ENCODE measurements at regions not wholly inside any gene's neighbourhood (a gene's known extent, or its start where the extent isn't known, plus 50 kb on each side); places are given as distances from the start of the nearest gene placed in this dataset.

DNA sequence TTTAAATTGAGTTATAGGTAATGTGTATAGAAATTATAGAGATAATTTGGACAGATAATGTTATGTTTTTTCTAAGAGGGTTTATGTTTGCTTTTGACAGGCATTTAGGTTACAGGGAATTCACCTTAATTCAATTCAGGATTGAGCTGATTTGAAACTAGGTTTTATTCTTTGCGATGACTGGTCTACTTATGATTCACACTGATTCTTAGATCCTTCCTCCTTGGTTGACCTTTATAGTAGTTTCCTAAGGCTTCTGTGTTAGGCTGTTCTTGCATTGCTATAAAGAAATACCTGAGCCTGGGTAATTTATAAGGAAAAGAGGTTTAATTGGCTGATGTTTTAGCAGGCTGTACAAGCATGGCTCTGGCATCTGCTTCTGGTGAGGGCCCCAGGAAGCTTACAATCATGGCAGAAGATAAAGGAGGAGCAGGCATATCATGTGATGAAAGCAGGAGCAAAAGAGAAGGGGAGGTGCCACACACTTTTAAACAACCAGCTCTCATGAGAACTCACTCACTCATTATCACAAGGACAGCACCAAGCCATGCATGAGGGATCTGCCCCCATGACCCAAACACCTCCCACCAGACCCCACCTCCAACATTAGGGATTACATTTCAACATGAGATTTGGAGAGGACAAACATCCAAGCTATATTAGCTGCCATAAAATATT, 155.0 kb upstream of the SFRP2 start:
- intact Hi-C loops (cut with DNase I) = no loop called here
- no peak overlapping the region for H3K27ac ChIP-seq
- no peaks in the 10 kb centered on the region for H3K36me3 ChIP-seq
- no peaks in the 10 kb centered on the region for H3K4me1 ChIP-seq
- TF ChIP-seq, protein P1, sequence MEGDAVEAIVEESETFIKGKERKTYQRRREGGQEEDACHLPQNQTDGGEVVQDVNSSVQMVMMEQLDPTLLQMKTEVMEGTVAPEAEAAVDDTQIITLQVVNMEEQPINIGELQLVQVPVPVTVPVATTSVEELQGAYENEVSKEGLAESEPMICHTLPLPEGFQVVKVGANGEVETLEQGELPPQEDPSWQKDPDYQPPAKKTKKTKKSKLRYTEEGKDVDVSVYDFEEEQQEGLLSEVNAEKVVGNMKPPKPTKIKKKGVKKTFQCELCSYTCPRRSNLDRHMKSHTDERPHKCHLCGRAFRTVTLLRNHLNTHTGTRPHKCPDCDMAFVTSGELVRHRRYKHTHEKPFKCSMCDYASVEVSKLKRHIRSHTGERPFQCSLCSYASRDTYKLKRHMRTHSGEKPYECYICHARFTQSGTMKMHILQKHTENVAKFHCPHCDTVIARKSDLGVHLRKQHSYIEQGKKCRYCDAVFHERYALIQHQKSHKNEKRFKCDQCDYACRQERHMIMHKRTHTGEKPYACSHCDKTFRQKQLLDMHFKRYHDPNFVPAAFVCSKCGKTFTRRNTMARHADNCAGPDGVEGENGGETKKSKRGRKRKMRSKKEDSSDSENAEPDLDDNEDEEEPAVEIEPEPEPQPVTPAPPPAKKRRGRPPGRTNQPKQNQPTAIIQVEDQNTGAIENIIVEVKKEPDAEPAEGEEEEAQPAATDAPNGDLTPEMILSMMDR (IDR thresholded peaks at IDR 0.05) = no peak
- no peak for TF ChIP-seq POLR2A (IDR thresholded peaks at IDR 0.05)
- H3K27me3 ChIP-seq = no peaks in the 10 kb centered on the region
- 91 to 92% methylated on average over 1 of the region's 1 CpG for WGBS, 2 donors
- H3K9me3 ChIP-seq = no peaks in the 10 kb centered on the region
- no peak overlapping the region for H3K4me3 ChIP-seq (replicated peaks in 1 of 3)
- DNase-seq = no peak

DNA sequence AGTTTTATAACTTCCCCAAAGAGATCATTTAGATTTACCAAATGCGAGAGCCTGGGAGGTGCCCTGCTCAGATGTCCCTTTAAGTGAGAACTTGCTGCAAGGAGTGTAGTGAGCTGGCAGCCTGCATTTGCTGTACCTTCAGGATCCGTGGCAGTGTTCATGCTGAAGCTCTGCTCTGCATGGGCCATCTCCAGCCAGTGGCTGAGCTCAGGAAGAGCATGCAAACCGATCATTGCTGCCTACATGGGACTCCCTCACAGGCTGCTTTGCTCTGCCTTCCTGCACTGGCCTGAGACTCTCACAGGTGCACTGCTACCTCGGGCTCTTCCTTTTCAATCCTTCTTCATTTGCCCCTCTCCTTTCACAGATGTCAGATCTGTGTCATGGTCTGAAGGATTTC, 152.0 kb upstream of the SFRP2 start:
- H3K27ac ChIP-seq = no peak overlapping the region
- DNase-seq = no peak
- H3K36me3 ChIP-seq = no peaks in the 10 kb centered on the region
- H3K4me3 ChIP-seq (replicated peaks in 1 of 3) = no peak overlapping the region
- no peaks in the 10 kb centered on the region for H3K9me3 ChIP-seq
- no peaks in the 10 kb centered on the region for H3K4me1 ChIP-seq
- H3K27me3 ChIP-seq = no peaks in the 10 kb centered on the region
- TF ChIP-seq, protein P1 (IDR thresholded peaks at IDR 0.05) = no peak
- TF ChIP-seq POLR2A (IDR thresholded peaks at IDR 0.05) = no peak
- WGBS, 2 donors = 59 to 65% methylated on average over 4 of the region's 4 CpGs
- intact Hi-C loops (cut with DNase I) = no loop called here

GRCh38 chr4:153939570-153939969, 150.7 kb upstream of the SFRP2 start:
- peaks cover 6 to 9% of the 10 kb centered on the region in 2 donors for H3K4me1 ChIP-seq
- TF ChIP-seq, protein P1 (IDR thresholded peaks at IDR 0.05) = no peak
- no peak for TF ChIP-seq POLR2A (IDR thresholded peaks at IDR 0.05)
- no peaks in the 10 kb centered on the region for H3K9me3 ChIP-seq
- no peak overlapping the region for H3K27ac ChIP-seq
- H3K36me3 ChIP-seq = no peaks in the 10 kb centered on the region
- intact Hi-C loops (cut with DNase I) = no loop called here
- DNase-seq = no peak
- H3K27me3 ChIP-seq = no peaks in the 10 kb centered on the region
- H3K4me3 ChIP-seq (replicated peaks in 1 of 3) = no peak overlapping the region
- 74 to 97% methylated on average over 1 of the region's 1 CpG for WGBS, 2 donors

DNA sequence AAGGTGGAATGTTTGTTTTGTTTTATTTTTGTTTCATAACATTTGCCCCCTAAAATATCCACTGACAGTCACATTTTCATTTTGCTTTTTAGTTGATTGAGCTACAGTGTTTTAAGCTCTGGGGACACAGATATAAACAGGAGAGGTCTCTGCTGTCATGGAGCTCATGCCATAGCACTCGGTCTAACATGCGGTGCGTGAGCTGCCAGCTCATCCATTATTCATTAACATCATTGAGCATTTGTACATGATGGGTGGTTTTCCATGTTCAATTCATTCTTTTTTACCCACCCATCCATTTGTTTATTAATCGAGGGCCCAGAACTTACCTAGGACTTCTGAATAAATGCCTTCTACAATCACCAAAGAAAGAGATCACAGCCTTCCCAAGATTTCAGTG, 150.1 kb upstream of the SFRP2 start:
- DNase-seq = no peak
- TF ChIP-seq, protein P1 (IDR thresholded peaks at IDR 0.05) = no peak
- no peak for TF ChIP-seq POLR2A (IDR thresholded peaks at IDR 0.05)
- intact Hi-C loops (cut with DNase I) = no loop called here
- 87 to 94% methylated on average over 4 of the region's 4 CpGs for WGBS, 2 donors
- H3K27ac ChIP-seq = no peak overlapping the region
- H3K4me3 ChIP-seq (replicated peaks in 1 of 3) = no peak overlapping the region
- H3K9me3 ChIP-seq = no peaks in the 10 kb centered on the region
- H3K27me3 ChIP-seq = no peaks in the 10 kb centered on the region
- no peaks in the 10 kb centered on the region for H3K36me3 ChIP-seq
- H3K4me1 ChIP-seq = peaks cover 6 to 9% of the 10 kb centered on the region in 2 donors

DNA sequence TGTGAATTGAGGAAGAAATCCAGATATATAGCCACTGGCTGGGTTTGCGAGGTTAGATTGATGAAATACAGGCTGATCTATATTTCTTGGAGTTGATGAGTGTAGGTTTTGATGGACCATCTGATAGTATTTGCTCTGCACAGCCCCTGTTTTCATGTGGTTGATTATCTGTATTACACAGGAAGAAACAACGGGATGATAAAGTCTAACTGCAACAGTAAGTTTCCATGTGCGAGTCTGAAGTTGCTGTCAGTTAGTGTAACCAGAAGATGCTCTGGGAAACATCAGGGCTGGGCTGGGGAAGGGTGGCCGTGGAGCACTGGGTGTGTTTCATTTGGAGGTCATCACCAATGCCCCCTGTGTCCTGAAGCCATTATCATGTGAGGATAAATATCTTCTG, 148.4 kb upstream of the SFRP2 start:
- 84 to 90% methylated on average over 4 of the region's 4 CpGs for WGBS, 2 donors

More for the DNA sequence above, 148.4 kb upstream of the SFRP2 start:
- no peaks in the 10 kb centered on the region for H3K36me3 ChIP-seq
- H3K4me3 ChIP-seq (replicated peaks in 1 of 3) = no peak overlapping the region
- intact Hi-C loops (cut with DNase I) = no loop called here
- H3K27me3 ChIP-seq = no peaks in the 10 kb centered on the region
- no peaks in the 10 kb centered on the region for H3K9me3 ChIP-seq
- no peak for DNase-seq
- no peak overlapping the region for H3K27ac ChIP-seq
- peaks cover 6 to 9% of the 10 kb centered on the region in 2 donors for H3K4me1 ChIP-seq
- TF ChIP-seq POLR2A (IDR thresholded peaks at IDR 0.05) = no peak
- TF ChIP-seq, protein P1 (IDR thresholded peaks at IDR 0.05) = no peak

All from thyroid gland (tissue), 4 donors.